Gastrocnemius medialis (tissue), 4 donors: ENCODE measurements at regions not wholly inside any gene's neighbourhood (a gene's known extent, or its start where the extent isn't known, plus 50 kb on each side); places are given as distances from the start of the nearest gene placed in this dataset.

Source experiments
- CTCF ChIP-seq, 5 experiments: fragments of 450-650 bp in 3 of 5; fragments of 200-600 bp in 2 of 5; sonication (generic) in 2 of 5; IDR thresholded peaks in 4 of 5; conservative IDR thresholded peaks in 1 of 5; 1 replicate in 4 of 5; 2 replicates in 1 of 5; pipeline ENCODE4 v1.5.1; 2016 to 2019; ENCODE audit warnings: antibody characterized with exemption in 5 of 5, mild to moderate bottlenecking in 3 of 5, moderate library complexity in 3 of 5
- POLR2A ChIP-seq, 2 donors: fragments of 450-650 bp; IDR thresholded peaks; one replicate each; pipeline ENCODE4 v1.6.1; 2017; ENCODE audit warnings: antibody characterized with exemption in 2 of 2, mild to moderate bottlenecking in 2 of 2, moderate library complexity in 2 of 2

GRCh38 chr18:77573571-77573970 lies 323.9 kb downstream of the GALR1 start:
- no peak for TF ChIP-seq CTCF (IDR thresholded peaks at IDR 0.05 in 4 of 5, conservative IDR thresholded peaks at IDR 0.05 in 1 of 5)
- TF ChIP-seq POLR2A (IDR thresholded peaks at IDR 0.05) = no peak
